ENCODE measurements at regions not wholly inside any gene's neighbourhood (a gene's known extent, or its start where the extent isn't known, plus 50 kb on each side); places are given as distances from the start of the nearest gene placed in this dataset.
"Not testable (repeated sequence)": the region's sequence is repeated elsewhere in the genome, so short reads cannot be mapped to it uniquely, and the experiment has no call there.

GRCh38 chr2:181737302-181737701, 57.0 kb upstream of the NEUROD1 start:
- not testable (repeated sequence) for ATAC-seq

- no peak for ATAC-seq
Observed at GRCh38 chr2:181738074-181738473, 57.8 kb upstream of the NEUROD1 start.

- no peak for ATAC-seq
Observed at GRCh38 chr2:181738563-181738962, 58.2 kb upstream of the NEUROD1 start.

- ATAC-seq, result no peak
Observed at GRCh38 chr2:181741756-181742155, 61.4 kb upstream of the NEUROD1 start.

- ATAC-seq, result no peak
Observed at GRCh38 chr2:181742361-181742760, 62.0 kb upstream of the NEUROD1 start.

GRCh38 chr2:181742922-181743722, 62.8 kb upstream of the NEUROD1 start:
- no peak for ATAC-seq

GRCh38 chr2:181743723-181744031, 63.4 kb upstream of the NEUROD1 start:
- ATAC-seq, result no peak

- ATAC-seq, result no peak
Observed at GRCh38 chr2:181745796-181746540, 65.7 kb upstream of the NEUROD1 start.

GRCh38 chr2:181746844-181747243, 66.5 kb upstream of the NEUROD1 start:
- no peak for ATAC-seq

GRCh38 chr2:181750305-181750704, 70.0 kb upstream of the NEUROD1 start:
- no peak for ATAC-seq

GRCh38 chr2:181751266-181752030, 71.1 kb upstream of the NEUROD1 start:
- ATAC-seq, result no peak

- ATAC-seq, result no peak
Observed at GRCh38 chr2:181752301-181752700, 72.0 kb upstream of the NEUROD1 start.

- no peak for ATAC-seq
Observed at GRCh38 chr2:181753686-181754085, 73.4 kb upstream of the NEUROD1 start.

GRCh38 chr2:181754105-181754504, 73.8 kb upstream of the NEUROD1 start:
- ATAC-seq, result no peak

GRCh38 chr2:181755181-181755580, 74.9 kb upstream of the NEUROD1 start:
- ATAC-seq, result no peak

GRCh38 chr2:181760521-181760920, 80.2 kb upstream of the NEUROD1 start:
- no peak for ATAC-seq

- ATAC-seq, result no peak
Observed at GRCh38 chr2:181761175-181761574, 80.9 kb upstream of the NEUROD1 start.

- no peak for ATAC-seq
Observed at GRCh38 chr2:181762000-181762399, 81.7 kb upstream of the NEUROD1 start.

GRCh38 chr2:181762848-181763247, 82.5 kb upstream of the NEUROD1 start:
- no peak for ATAC-seq

GRCh38 chr2:181763423-181763822, 83.1 kb upstream of the NEUROD1 start:
- ATAC-seq, result no peak

- ATAC-seq, result no peak
Observed at GRCh38 chr2:181764095-181764963, 84.0 kb upstream of the NEUROD1 start.

GRCh38 chr2:181766129-181766528, 85.8 kb upstream of the NEUROD1 start:
- no peak for ATAC-seq

GRCh38 chr2:181770150-181770549, 89.8 kb upstream of the NEUROD1 start:
- ATAC-seq, result no peak
